ACC112 (cell line): ENCODE measurements at regions not wholly inside any gene's neighbourhood (a gene's known extent, or its start where the extent isn't known, plus 50 kb on each side); places are given as distances from the start of the nearest gene placed in this dataset.

Experiments used
- H2AFZ ChIP-seq: fragments of 200-600 bp; sonication (generic); one replicate; pipeline ENCODE4 v1.6.0; 2017; ENCODE audit warnings: antibody characterized with exemption, low read length; ENCODE audit not compliant: unreplicated experiment
- H3K27ac ChIP-seq: fragments of 200-600 bp; sonication (generic); 2 replicates; pipeline ENCODE4 v1.5.1; 2014; ENCODE audit warnings: low read depth, mild to moderate bottlenecking, antibody characterized with exemption, low read length, moderate library complexity
- H3K27me3 ChIP-seq: fragments of 200-600 bp; sonication (generic); 2 replicates; pipeline ENCODE4 v1.6.1; 2014; ENCODE audit warnings: mild to moderate bottlenecking, antibody characterized with exemption, low read length, moderate library complexity, mixed read lengths; ENCODE audit not compliant: insufficient read depth
- H3K36me3 ChIP-seq: fragments of 200-600 bp; sonication (generic); 2 replicates; pipeline ENCODE4 v1.6.1; 2016; ENCODE audit warnings: mild to moderate bottlenecking, antibody characterized with exemption, low read length, moderate library complexity, mixed read lengths; ENCODE audit not compliant: insufficient read depth
- H3K4me1 ChIP-seq: fragments of 200-600 bp; sonication (generic); one replicate; pipeline ENCODE4 v1.6.1; 2016; ENCODE audit warnings: low read length, mixed read lengths; ENCODE audit not compliant: insufficient read depth, unreplicated experiment, control insufficient read depth
- H3K4me3 ChIP-seq: fragments of 200-600 bp; sonication (generic); 2 replicates; pipeline ENCODE4 v1.5.1; 2014; ENCODE audit warnings: mild to moderate bottlenecking, low read depth, low read length
- H3K79me2 ChIP-seq: fragments of 200-600 bp; sonication (generic); one replicate; pipeline ENCODE4 v1.6.0; 2016; ENCODE audit warnings: low read length; ENCODE audit not compliant: control insufficient read depth, unreplicated experiment, insufficient read depth

- no peaks in the 10 kb centered on the region for H3K36me3 ChIP-seq
- peaks cover 5% of the 10 kb centered on the region; the same call in 1 of the 2 replicates for H3K27me3 ChIP-seq
- H3K27ac ChIP-seq, result no peak overlapping the region
- H3K79me2 ChIP-seq, result no peaks in the 10 kb centered on the region
- no peak overlapping the region for H2AFZ ChIP-seq
- no peaks in the 10 kb centered on the region for H3K4me1 ChIP-seq
- H3K4me3 ChIP-seq, result no peak overlapping the region
Observed at GRCh38 chr6:79776076-79776475, 144.9 kb downstream of the SH3BGRL2 start.

GRCh38 chr6:79775222-79775621 lies 144.1 kb downstream of the SH3BGRL2 start:
- Histone ChIP-seq H3K79me2 (no peaks in the 10 kb centered on the region), H2AFZ (no peak overlapping the region), H3K4me1 (no peaks in the 10 kb centered on the region), H3K4me3 (no peak overlapping the region), H3K36me3 (no peaks in the 10 kb centered on the region), H3K27ac (no peak overlapping the region), H3K27me3 (peaks cover 5% of the 10 kb centered on the region; the same call in 1 of the 2 replicates)

GRCh38 chr6:79764747-79765146 lies 133.6 kb downstream of the SH3BGRL2 start:
- H3K36me3 ChIP-seq, result no peaks in the 10 kb centered on the region
- H3K4me3 ChIP-seq, result no peak overlapping the region
- no peak overlapping the region for H2AFZ ChIP-seq
- H3K27me3 ChIP-seq, result peaks cover 5% of the 10 kb centered on the region; the same call in 1 of the 2 replicates
- H3K27ac ChIP-seq, result no peak overlapping the region
- H3K79me2 ChIP-seq, result no peaks in the 10 kb centered on the region
- H3K4me1 ChIP-seq, result no peaks in the 10 kb centered on the region

- no peaks in the 10 kb centered on the region for H3K36me3 ChIP-seq
- H3K4me1 ChIP-seq, result no peaks in the 10 kb centered on the region
- H2AFZ ChIP-seq, result no peak overlapping the region
- H3K27ac ChIP-seq, result no peak overlapping the region
- H3K79me2 ChIP-seq, result no peaks in the 10 kb centered on the region
- H3K27me3 ChIP-seq, result peaks cover 9% of the 10 kb centered on the region; the same call in 1 of the 2 replicates
- H3K4me3 ChIP-seq, result no peak overlapping the region
Observed at GRCh38 chr6:79763301-79763700, 132.2 kb downstream of the SH3BGRL2 start.

- Histone ChIP-seq H3K36me3 (no peaks in the 10 kb centered on the region), H3K79me2 (no peaks in the 10 kb centered on the region), H3K27me3 (peaks cover 9% of the 10 kb centered on the region; the same call in 1 of the 2 replicates), H3K4me1 (no peaks in the 10 kb centered on the region), H3K27ac (no peak overlapping the region), H2AFZ (no peak overlapping the region), H3K4me3 (no peak overlapping the region)
Observed at GRCh38 chr6:79762370-79762769, 131.2 kb downstream of the SH3BGRL2 start.

- H3K27me3 ChIP-seq, result peaks cover 38% of the 10 kb centered on the region
- H3K4me1 ChIP-seq, result no peaks in the 10 kb centered on the region
- no peaks in the 10 kb centered on the region for H3K36me3 ChIP-seq
- H3K4me3 ChIP-seq, result no peak overlapping the region
- no peak overlapping the region for H3K27ac ChIP-seq
- no peak overlapping the region for H2AFZ ChIP-seq
- H3K79me2 ChIP-seq, result no peaks in the 10 kb centered on the region
Observed at GRCh38 chr6:79756496-79756895, 125.4 kb downstream of the SH3BGRL2 start.

- Histone ChIP-seq H3K4me1 (no peaks in the 10 kb centered on the region), H2AFZ (no peak overlapping the region), H3K79me2 (no peaks in the 10 kb centered on the region), H3K27ac (no peak overlapping the region), H3K27me3 (peaks cover 40% of the 10 kb centered on the region), H3K4me3 (no peak overlapping the region), H3K36me3 (no peaks in the 10 kb centered on the region)
Observed at GRCh38 chr6:79755967-79756366, 124.8 kb downstream of the SH3BGRL2 start.
